SK-N-SH (cell line): ENCODE measurements at regions not wholly inside any gene's neighbourhood (a gene's known extent, or its start where the extent isn't known, plus 50 kb on each side); places are given as distances from the start of the nearest gene placed in this dataset.

Experiments
- CTCF ChIA-PET: fragments of 300-600, 350-600 bp; formaldehyde crosslinking; extraction: SDS; loops from one replicate; lab custom pipeline; 2021; lab: Yijun Ruan, JAX
- POLR2A ChIA-PET: fragments of 350-600 bp; sonication (Branson Sonifier 250); formaldehyde crosslinking; extraction: SDS; loops from one replicate; lab custom pipeline; 2020; ENCODE audit warnings: antibody characterized with exemption, inconsistent platforms; lab: Yijun Ruan, JAX
- DNase-seq: peaks from one replicate; pipeline ENCODE4 v3.0.0; 2012
- H2AFZ ChIP-seq: fragments of 200-600 bp; sonication (generic); 2 replicates; pipeline ENCODE4 v1.8.1; 2016; ENCODE audit warnings: antibody characterized with exemption, mild to moderate bottlenecking, low read depth
- H3F3A ChIP-seq: fragments of 200-600 bp; sonication (generic); replicated peaks from 2 replicates; pipeline ENCODE3; 2016; ENCODE audit warnings: antibody characterized with exemption, mild to moderate bottlenecking; ENCODE audit not compliant: insufficient read depth
- H3K27ac ChIP-seq, 2 experiments: fragments of 200-500 bp in 1 of 2; fragments of 200-600 bp in 1 of 2; sonication (Bioruptor generic) in 1 of 2; sonication (generic), shearing (Covaris generic) in 1 of 2; 2 replicates each; pipeline versions ENCODE4 v1.5.1 to v1.6.1; 2014 to 2016; ENCODE audit warnings: low read depth in 2 of 2, inconsistent platforms in 1 of 2, low read length in 1 of 2, mild to moderate bottlenecking in 1 of 2, mixed read lengths in 1 of 2
- H3K27me3 ChIP-seq: fragments of 200-600 bp; sonication (generic), shearing (Covaris generic); 2 replicates; pipeline ENCODE4 v1.6.1; 2016; ENCODE audit warnings: mixed run types; ENCODE audit not compliant: insufficient read depth
- H3K36me3 ChIP-seq, 2 experiments: fragments of 200-500 bp in 1 of 2; fragments of 200-600 bp in 1 of 2; sonication (Bioruptor generic) in 1 of 2; sonication (generic) in 1 of 2; replicated peaks in 1 of 2; 2 replicates each; pipeline versions ENCODE3 to v1.5.1; 2014 to 2016; ENCODE audit warnings: low read length in 1 of 2, mild to moderate bottlenecking in 1 of 2; ENCODE audit not compliant: insufficient read depth in 2 of 2, control insufficient read depth in 1 of 2
- H3K4me1 ChIP-seq, 2 experiments: fragments of 200-500 bp in 1 of 2; fragments of 200-600 bp in 1 of 2; sonication (Bioruptor generic) in 1 of 2; sonication (generic), shearing (Covaris generic) in 1 of 2; 2 replicates each; pipeline versions ENCODE4 v1.5.1 to v1.6.1; 2014 to 2016; ENCODE audit warnings: low read depth in 1 of 2, low read length in 1 of 2, mixed run types in 1 of 2; ENCODE audit not compliant: insufficient read depth in 2 of 2, control insufficient read depth in 1 of 2
- H3K4me2 ChIP-seq: fragments of 200-600 bp; sonication (generic), shearing (Covaris generic); 2 replicates; pipeline ENCODE4 v1.6.1; 2017; ENCODE audit warnings: mixed run types
- H3K4me3 ChIP-seq, 2 experiments: fragments of 200-500 bp in 1 of 2; fragments of 200-600 bp in 1 of 2; sonication (Bioruptor generic) in 1 of 2; sonication (generic), shearing (Covaris generic) in 1 of 2; 2 replicates each; pipeline versions ENCODE4 v1.5.1 to v1.8.1; 2014 to 2016; ENCODE audit warnings: low read depth in 2 of 2, inconsistent platforms in 1 of 2, low read length in 1 of 2, mild to moderate bottlenecking in 1 of 2, mixed read lengths in 1 of 2, moderate library complexity in 1 of 2
- H3K79me2 ChIP-seq: fragments of 200-600 bp; sonication (generic); 2 replicates; pipeline ENCODE4 v1.8.1; 2017; ENCODE audit warnings: mild to moderate bottlenecking; ENCODE audit not compliant: insufficient read depth
- H3K9ac ChIP-seq: fragments of 200-600 bp; sonication (generic); 2 replicates; pipeline ENCODE4 v1.6.1; 2017; ENCODE audit warnings: mixed run types
- H3K9me2 ChIP-seq: fragments of 200-600 bp; sonication (generic); 2 replicates; pipeline ENCODE4 v1.6.1; 2017; ENCODE audit warnings: mixed run types
- H3K9me3 ChIP-seq: fragments of 200-600 bp; sonication (generic); 2 replicates; pipeline ENCODE4 v1.6.1; 2017; ENCODE audit warnings: mixed run types, mild to moderate bottlenecking, moderate library complexity
- H4K20me1 ChIP-seq: fragments of 200-600 bp; sonication (generic); 2 replicates; pipeline ENCODE4 v1.6.1; 2017; ENCODE audit warnings: mild to moderate bottlenecking, mixed run types; ENCODE audit not compliant: insufficient read depth
- ELF1 ChIP-seq: IDR thresholded peaks from 2 replicates; pipeline ENCODE4 v1.4.0; 2012
- EZH2phosphoT487 ChIP-seq: fragments of 200-600 bp; sonication (generic); IDR thresholded peaks from 2 replicates; pipeline ENCODE4 v1.6.1; 2017; ENCODE audit warnings: low read depth, mixed run types, mild to moderate bottlenecking, antibody characterized with exemption, moderate library complexity, borderline replicate concordance
- FOSL2 ChIP-seq: IDR thresholded peaks from 2 replicates; pipeline ENCODE4 v1.4.0; 2012; ENCODE audit warnings: low read depth, mild to moderate bottlenecking, moderate library complexity, borderline replicate concordance
- FOXM1 ChIP-seq: IDR thresholded peaks from 2 replicates; pipeline ENCODE4 v1.4.0; 2012; ENCODE audit warnings: low read depth, mild to moderate bottlenecking
- GATA2 ChIP-seq: sonication (generic); formaldehyde crosslinking; IDR thresholded peaks from 2 replicates; pipeline ENCODE4 v1.5.0; 2020; ENCODE audit warnings: mild to moderate bottlenecking, missing genetic modification reagents
- IRF3 ChIP-seq: fragments of 150-350 bp; IDR thresholded peaks from 2 replicates; pipeline ENCODE4 v1.6.1; 2016; ENCODE audit warnings: mild to moderate bottlenecking, low read depth, low read length
- MEF2A ChIP-seq: IDR thresholded peaks from 2 replicates; pipeline ENCODE4 v1.4.0; 2012; ENCODE audit warnings: low read depth, borderline replicate concordance
- RAD21 ChIP-seq: IDR thresholded peaks from 2 replicates; pipeline ENCODE4 v1.6.1; 2012; ENCODE audit warnings: mild to moderate bottlenecking, low read length
- REST ChIP-seq: IDR thresholded peaks from 2 replicates; pipeline ENCODE4 v1.6.1; 2012; ENCODE audit warnings: mild to moderate bottlenecking, low read depth, low read length, moderate library complexity
- RFX5 ChIP-seq: IDR thresholded peaks from 2 replicates; pipeline ENCODE4 v1.6.1; 2012; ENCODE audit warnings: mild to moderate bottlenecking, improper control_type of control experiment, low read length
- RXRA ChIP-seq: IDR thresholded peaks from 2 replicates; pipeline ENCODE4 v1.4.0; 2012; ENCODE audit warnings: low read depth, mild to moderate bottlenecking, borderline replicate concordance
- SIN3A ChIP-seq: IDR thresholded peaks from 2 replicates; pipeline ENCODE4 v1.6.1; 2012; ENCODE audit warnings: low read depth, mild to moderate bottlenecking, low read length, moderate library complexity, borderline replicate concordance
- SMC3 ChIP-seq: IDR thresholded peaks from 2 replicates; pipeline ENCODE4 v1.6.1; 2012; ENCODE audit warnings: low read depth, low read length, improper control_type of control experiment
- TAF1 ChIP-seq: IDR thresholded peaks from 2 replicates; pipeline ENCODE4 v1.6.1; 2012; ENCODE audit warnings: low read depth, mild to moderate bottlenecking, low read length, moderate library complexity, borderline replicate concordance
- TEAD4 ChIP-seq: IDR thresholded peaks from 2 replicates; pipeline ENCODE4 v1.4.0; 2012; ENCODE audit warnings: mild to moderate bottlenecking, borderline replicate concordance; ENCODE audit not compliant: insufficient read depth
- USF2 ChIP-seq: fragments of 150-350 bp; IDR thresholded peaks from 2 replicates; pipeline ENCODE4 v1.6.1; 2017; ENCODE audit warnings: antibody characterized with exemption, low read length, low read depth, borderline replicate concordance
- WGBS: methylation state at CpG from one replicate; pipeline ENCODE4 v1.1.6; 2017; ENCODE audit warnings: low lambda C conversion rate; 5-methylcytosine and 5-hydroxymethylcytosine counted together

- no peaks in the 10 kb centered on the region for H4K20me1 ChIP-seq
- ChIA-PET CTCF (interaction anchor here (0.8 to 4.7 kb wide), 4 partner anchors 41 to 644 kb away, joined by 3 to 23 read pairs (median 3); no protein-coding TSS in a partner anchor), POLR2A (no interaction called here)
- H3K79me2 ChIP-seq: no peaks in the 10 kb centered on the region
- no peaks in the 10 kb centered on the region for H3F3A ChIP-seq
- H3K9me2 ChIP-seq: no peaks in the 10 kb centered on the region
- no peak overlapping the region for H2AFZ ChIP-seq
- no peak overlapping the region for H3K9ac ChIP-seq
- H3K4me1 ChIP-seq: peaks cover 0 to 36% of the 10 kb centered on the region in 2 experiments; a peak in 2 of 4 replicates
- TF ChIP-seq MEF2A (no peak), RAD21 (no peak), TAF1 (no peak), ELF1 (no peak), REST (no peak), FOXM1 (no peak), RXRA (no peak), RFX5 (no peak), EZH2phosphoT487 (no peak), IRF3 (no peak), USF2 (no peak), GATA2 (CRISPR knock-in tag) (no peak), SIN3A (no peak), TEAD4 (no peak), FOSL2 (no peak), SMC3 (no peak)
- no peaks in the 10 kb centered on the region for H3K36me3 ChIP-seq
- H3K27me3 ChIP-seq: no peaks in the 10 kb centered on the region
- no peak overlapping the region for H3K27ac ChIP-seq
- no peak overlapping the region for H3K4me3 ChIP-seq
- no peaks in the 10 kb centered on the region for H3K9me3 ChIP-seq
- WGBS: 26% methylated on average over 3 of the region's 4 CpGs
- DNase-seq: no peak
- no peak overlapping the region for H3K4me2 ChIP-seq
Observed at GRCh38 chr1:30135698-30136097, 587.7 kb downstream of the MATN1 start.
